ENCODE measurements at regions not wholly inside any gene's neighbourhood (a gene's known extent, or its start where the extent isn't known, plus 50 kb on each side); places are given as distances from the start of the nearest gene placed in this dataset.

DNA sequence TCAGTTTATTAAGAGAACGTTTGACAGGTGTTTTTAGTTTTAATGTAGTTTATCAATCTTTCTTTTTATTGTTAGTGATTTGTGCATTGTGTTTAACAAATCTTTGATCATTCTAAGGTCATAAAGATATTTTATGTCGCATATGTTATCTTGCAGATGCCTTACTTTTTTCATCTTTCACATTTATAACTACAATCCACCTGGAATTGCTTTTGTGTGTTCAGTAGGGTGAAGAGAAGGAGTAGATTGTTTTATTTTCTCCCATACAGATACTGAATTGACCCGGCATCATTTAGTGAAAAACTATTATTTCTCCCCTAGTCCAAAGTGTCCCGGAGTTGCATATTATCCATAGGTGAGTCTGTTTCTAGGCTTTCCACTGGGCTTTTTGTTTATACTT lies 179.4 kb upstream of the RGMB start:
- Histone ChIP-seq H3K4me3 (ENCODE audit: low read depth, low read length) (no peak overlapping the region), H3K27me3 (ENCODE audit: control insufficient read depth, insufficient read depth, low read length) (no peaks in the 10 kb centered on the region), H3K9ac (ENCODE audit: low read length) (no peak overlapping the region), H3K4me1 (ENCODE audit: control insufficient read depth, insufficient read depth, low read length) (no peaks in the 10 kb centered on the region), H3K9me3 (ENCODE audit: control insufficient read depth, insufficient read depth, low read depth, low read length) (peaks cover 8% of the 10 kb centered on the region), H3K36me3 (ENCODE audit: control insufficient read depth, insufficient read depth, low read length) (no peaks in the 10 kb centered on the region), H3K27ac (ENCODE audit: low read depth, low read length) (no peak overlapping the region)

DNA sequence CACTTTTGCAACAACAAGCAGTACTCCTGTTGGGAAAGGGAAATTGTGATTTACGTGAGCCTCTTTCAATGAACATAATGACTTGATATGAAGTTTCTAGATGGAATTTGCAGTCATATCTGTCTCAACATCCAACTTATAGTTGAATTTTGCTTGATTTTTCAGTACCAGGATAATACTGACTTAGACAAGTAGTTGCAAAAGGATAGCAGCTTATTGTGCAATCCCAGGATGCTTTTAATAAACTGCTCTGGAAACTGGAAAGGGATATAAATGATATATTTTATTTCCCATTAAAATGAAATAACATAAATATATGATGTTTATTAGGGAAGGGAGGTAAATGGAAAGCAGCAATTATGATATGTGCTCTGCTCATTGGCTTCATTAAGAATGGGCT lies 174.4 kb upstream of the RGMB start:
- no peaks in the 10 kb centered on the region for H3K4me1 ChIP-seq (ENCODE audit: control insufficient read depth, insufficient read depth, low read length)
- H3K9ac ChIP-seq (ENCODE audit: low read length) = no peak overlapping the region
- H3K27me3 ChIP-seq (ENCODE audit: control insufficient read depth, insufficient read depth, low read length) = no peaks in the 10 kb centered on the region
- H3K36me3 ChIP-seq (ENCODE audit: control insufficient read depth, insufficient read depth, low read length) = no peaks in the 10 kb centered on the region
- H3K9me3 ChIP-seq (ENCODE audit: control insufficient read depth, insufficient read depth, low read depth, low read length) = peaks cover 29% of the 10 kb centered on the region
- no peak overlapping the region for H3K27ac ChIP-seq (ENCODE audit: low read depth, low read length)
- H3K4me3 ChIP-seq (ENCODE audit: low read depth, low read length) = no peak overlapping the region

DNA sequence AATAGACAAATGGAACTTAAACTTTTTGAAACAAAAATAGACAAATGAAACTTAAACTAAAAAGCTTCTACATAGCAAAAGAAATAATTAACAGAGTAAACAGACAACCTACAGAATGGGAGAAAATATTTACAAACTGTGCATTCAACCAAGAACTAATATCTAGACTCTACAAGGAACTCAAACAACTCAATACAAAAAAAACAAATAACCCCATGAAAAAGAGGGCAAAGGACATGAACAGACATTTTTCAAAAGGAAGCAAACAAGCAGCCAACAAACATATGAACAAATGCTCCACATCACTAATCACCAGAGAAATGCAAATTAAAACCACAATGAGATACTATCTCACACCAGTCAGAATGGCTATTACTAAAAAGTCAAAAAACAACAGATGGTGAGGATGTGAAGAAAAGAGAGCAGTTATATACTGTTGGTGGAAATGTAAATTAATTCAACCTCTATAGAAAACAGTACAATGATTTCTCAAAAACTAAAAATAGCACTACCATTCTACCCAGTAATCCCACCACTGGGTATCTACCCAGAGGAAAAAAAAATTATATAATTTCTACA lies 170.8 kb upstream of the RGMB start:
- Histone ChIP-seq H3K27me3 (ENCODE audit: control insufficient read depth, insufficient read depth, low read length) (no peaks in the 10 kb centered on the region), H3K36me3 (ENCODE audit: control insufficient read depth, insufficient read depth, low read length) (no peaks in the 10 kb centered on the region), H3K9me3 (ENCODE audit: control insufficient read depth, insufficient read depth, low read depth, low read length) (peaks cover 29% of the 10 kb centered on the region), H3K4me1 (ENCODE audit: control insufficient read depth, insufficient read depth, low read length) (no peaks in the 10 kb centered on the region), H3K27ac (ENCODE audit: low read depth, low read length) (no peak overlapping the region), H3K9ac (ENCODE audit: low read length) (no peak overlapping the region), H3K4me3 (ENCODE audit: low read depth, low read length) (no peak overlapping the region)

DNA sequence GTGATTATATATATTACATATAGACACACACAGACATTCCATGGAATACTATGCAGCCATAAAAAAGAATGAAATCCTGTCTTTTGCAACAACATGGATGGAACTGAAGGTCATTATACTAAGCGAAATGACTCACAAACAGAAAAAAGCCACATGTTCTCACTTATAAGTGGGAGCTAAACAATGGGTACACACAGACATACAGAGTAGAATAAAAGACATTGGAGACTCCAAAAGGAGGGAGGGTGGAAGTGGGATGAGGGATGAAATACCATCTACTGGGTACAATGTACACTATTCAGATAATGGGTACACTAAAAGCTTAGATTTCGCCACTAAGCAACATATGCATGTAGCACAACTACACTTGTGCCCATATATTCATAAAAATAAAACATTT lies 170.0 kb upstream of the RGMB start:
- Histone ChIP-seq H3K27ac (ENCODE audit: low read depth, low read length) (no peak overlapping the region), H3K4me1 (ENCODE audit: control insufficient read depth, insufficient read depth, low read length) (no peaks in the 10 kb centered on the region), H3K9ac (ENCODE audit: low read length) (no peak overlapping the region), H3K27me3 (ENCODE audit: control insufficient read depth, insufficient read depth, low read length) (no peaks in the 10 kb centered on the region), H3K4me3 (ENCODE audit: low read depth, low read length) (no peak overlapping the region), H3K9me3 (ENCODE audit: control insufficient read depth, insufficient read depth, low read depth, low read length) (peaks cover 29% of the 10 kb centered on the region), H3K36me3 (ENCODE audit: control insufficient read depth, insufficient read depth, low read length) (no peaks in the 10 kb centered on the region)

DNA sequence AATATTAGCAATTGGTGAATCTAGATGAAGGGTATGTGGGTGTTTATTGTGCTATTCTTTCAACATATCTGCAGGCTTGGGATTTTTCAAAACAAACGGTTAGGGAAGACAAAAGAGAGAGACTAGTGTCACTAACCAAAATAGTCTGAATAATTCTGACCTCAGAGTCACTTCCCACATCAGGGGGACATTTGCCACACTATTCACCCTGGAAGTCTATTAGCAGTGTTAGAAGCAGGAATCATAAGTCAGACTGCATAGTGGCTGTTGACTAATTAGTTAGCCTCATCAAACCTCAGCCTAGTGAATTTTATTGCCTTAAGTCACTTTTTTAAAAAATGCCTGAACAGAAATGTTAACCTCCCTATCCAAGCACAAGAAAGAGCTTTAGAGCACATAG lies 169.2 kb upstream of the RGMB start:
- H3K9me3 ChIP-seq (ENCODE audit: control insufficient read depth, insufficient read depth, low read depth, low read length) = peaks cover 23% of the 10 kb centered on the region
- H3K4me3 ChIP-seq (ENCODE audit: low read depth, low read length) = no peak overlapping the region
- H3K27me3 ChIP-seq (ENCODE audit: control insufficient read depth, insufficient read depth, low read length) = no peaks in the 10 kb centered on the region
- H3K4me1 ChIP-seq (ENCODE audit: control insufficient read depth, insufficient read depth, low read length) = no peaks in the 10 kb centered on the region
- H3K9ac ChIP-seq (ENCODE audit: low read length) = no peak overlapping the region
- H3K36me3 ChIP-seq (ENCODE audit: control insufficient read depth, insufficient read depth, low read length) = no peaks in the 10 kb centered on the region
- H3K27ac ChIP-seq (ENCODE audit: low read depth, low read length) = no peak overlapping the region

DNA sequence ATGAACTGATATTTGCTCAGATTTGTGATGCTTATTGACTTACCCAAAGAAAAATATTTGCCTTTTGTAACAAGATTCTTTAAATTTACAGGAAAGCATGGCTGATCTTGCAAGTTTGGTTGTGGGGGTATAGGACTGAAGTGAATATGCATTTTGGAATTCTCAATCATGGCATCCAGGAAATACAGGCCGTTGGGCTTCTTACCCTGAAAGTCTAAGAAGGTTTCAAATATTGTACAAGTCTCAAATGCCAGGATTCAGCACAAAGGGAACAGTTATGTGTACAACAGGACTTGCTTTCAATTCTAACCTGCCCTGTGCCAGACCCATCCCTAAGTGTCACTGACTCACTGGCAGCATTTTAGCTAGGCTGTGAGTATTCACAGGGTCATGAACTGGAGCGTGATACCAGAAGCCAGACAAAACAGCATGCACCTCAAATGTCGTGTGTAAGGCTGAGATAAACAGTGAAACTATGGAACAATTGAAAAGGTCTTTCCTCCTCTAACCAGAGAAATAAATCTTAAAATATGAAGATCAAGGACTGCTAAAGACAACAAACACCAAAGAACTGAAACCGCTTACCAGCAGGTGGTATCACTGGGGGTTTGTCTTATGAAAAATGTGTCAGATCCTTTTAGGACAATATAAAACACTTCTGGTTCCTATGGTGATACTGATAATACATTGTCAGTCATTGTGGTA lies 168.6 kb upstream of the RGMB start:
- H3K36me3 ChIP-seq (ENCODE audit: control insufficient read depth, insufficient read depth, low read length) = no peaks in the 10 kb centered on the region

DNA sequence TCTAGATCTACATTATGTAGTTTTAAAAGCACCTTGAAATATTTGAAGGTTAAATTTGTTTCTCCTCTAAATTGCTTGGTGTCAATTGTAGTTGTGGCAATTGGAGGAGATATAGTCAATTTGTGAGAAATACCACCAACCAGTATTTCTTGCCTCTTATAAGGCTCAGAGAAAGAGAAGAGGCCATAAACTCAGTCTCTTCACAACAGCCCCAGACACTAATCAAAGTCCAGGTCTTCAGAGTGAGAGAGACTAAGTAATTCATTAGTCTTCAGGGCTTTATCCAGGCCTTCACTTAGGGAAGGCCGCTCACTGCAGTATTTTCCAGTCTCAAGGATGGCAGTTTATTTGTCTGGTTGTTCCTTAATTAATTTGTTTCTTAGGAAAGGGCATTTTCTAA lies 168.0 kb upstream of the RGMB start:
- no peak overlapping the region for H3K9ac ChIP-seq (ENCODE audit: low read length)
- peaks cover 13% of the 10 kb centered on the region for H3K9me3 ChIP-seq (ENCODE audit: control insufficient read depth, insufficient read depth, low read depth, low read length)
- no peaks in the 10 kb centered on the region for H3K36me3 ChIP-seq (ENCODE audit: control insufficient read depth, insufficient read depth, low read length)
- H3K4me1 ChIP-seq (ENCODE audit: control insufficient read depth, insufficient read depth, low read length) = no peaks in the 10 kb centered on the region
- H3K27ac ChIP-seq (ENCODE audit: low read depth, low read length) = no peak overlapping the region
- no peak overlapping the region for H3K4me3 ChIP-seq (ENCODE audit: low read depth, low read length)
- no peaks in the 10 kb centered on the region for H3K27me3 ChIP-seq (ENCODE audit: control insufficient read depth, insufficient read depth, low read length)

More for the DNA sequence above, 168.6 kb upstream of the RGMB start:
- Histone ChIP-seq H3K9ac (ENCODE audit: low read length) (no peak overlapping the region), H3K27me3 (ENCODE audit: control insufficient read depth, insufficient read depth, low read length) (no peaks in the 10 kb centered on the region), H3K4me1 (ENCODE audit: control insufficient read depth, insufficient read depth, low read length) (no peaks in the 10 kb centered on the region), H3K27ac (ENCODE audit: low read depth, low read length) (no peak overlapping the region), H3K4me3 (ENCODE audit: low read depth, low read length) (no peak overlapping the region), H3K9me3 (ENCODE audit: control insufficient read depth, insufficient read depth, low read depth, low read length) (peaks cover 17% of the 10 kb centered on the region)

DNA sequence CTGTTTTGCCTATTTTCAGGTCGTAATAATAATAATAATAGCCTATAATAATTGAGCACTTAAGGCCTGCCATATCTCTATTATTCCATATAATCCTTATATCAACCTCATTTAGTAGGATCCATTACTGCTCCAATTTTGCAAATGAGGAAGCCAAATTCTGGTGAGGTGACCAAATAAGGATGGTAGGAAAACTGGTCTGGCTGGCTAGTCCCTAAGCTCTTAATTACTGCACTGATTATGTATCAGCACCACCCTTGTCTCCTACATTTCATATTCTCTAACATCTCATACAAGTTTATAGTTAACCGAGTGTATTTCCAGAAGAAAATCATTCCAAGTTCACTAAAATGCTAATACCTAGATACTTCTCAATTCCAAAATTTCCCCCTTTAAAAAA lies 166.5 kb upstream of the RGMB start:
- H3K4me1 ChIP-seq (ENCODE audit: control insufficient read depth, insufficient read depth, low read length) = no peaks in the 10 kb centered on the region
- no peaks in the 10 kb centered on the region for H3K9me3 ChIP-seq (ENCODE audit: control insufficient read depth, insufficient read depth, low read depth, low read length)
- no peaks in the 10 kb centered on the region for H3K36me3 ChIP-seq (ENCODE audit: control insufficient read depth, insufficient read depth, low read length)
- H3K27me3 ChIP-seq (ENCODE audit: control insufficient read depth, insufficient read depth, low read length) = no peaks in the 10 kb centered on the region
- H3K27ac ChIP-seq (ENCODE audit: low read depth, low read length) = no peak overlapping the region
- H3K4me3 ChIP-seq (ENCODE audit: low read depth, low read length) = no peak overlapping the region
- no peak overlapping the region for H3K9ac ChIP-seq (ENCODE audit: low read length)

DNA sequence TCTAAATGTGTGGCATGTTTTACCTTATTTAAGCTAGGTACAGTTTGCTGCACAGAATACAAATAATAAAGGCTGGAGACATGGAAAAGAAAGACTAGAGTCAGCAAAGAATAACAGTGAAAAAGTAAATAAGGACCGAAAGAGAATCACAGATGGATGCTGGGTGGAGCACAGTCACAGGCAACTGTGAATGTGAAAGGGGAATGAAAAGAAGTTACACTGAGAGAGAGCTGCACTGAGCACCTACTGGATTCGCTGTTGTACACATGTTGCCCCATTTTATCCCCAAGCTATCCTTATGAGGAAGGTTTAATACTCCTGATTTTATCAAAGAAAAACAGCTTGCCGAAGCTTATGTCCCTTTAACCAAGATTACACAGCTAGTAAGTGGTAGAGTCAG lies 165.4 kb upstream of the RGMB start:
- Histone ChIP-seq H3K27me3 (ENCODE audit: control insufficient read depth, insufficient read depth, low read length) (no peaks in the 10 kb centered on the region), H3K27ac (ENCODE audit: low read depth, low read length) (no peak overlapping the region), H3K9me3 (ENCODE audit: control insufficient read depth, insufficient read depth, low read depth, low read length) (no peaks in the 10 kb centered on the region), H3K4me1 (ENCODE audit: control insufficient read depth, insufficient read depth, low read length) (no peaks in the 10 kb centered on the region), H3K36me3 (ENCODE audit: control insufficient read depth, insufficient read depth, low read length) (no peaks in the 10 kb centered on the region), H3K4me3 (ENCODE audit: low read depth, low read length) (no peak overlapping the region), H3K9ac (ENCODE audit: low read length) (no peak overlapping the region)

DNA sequence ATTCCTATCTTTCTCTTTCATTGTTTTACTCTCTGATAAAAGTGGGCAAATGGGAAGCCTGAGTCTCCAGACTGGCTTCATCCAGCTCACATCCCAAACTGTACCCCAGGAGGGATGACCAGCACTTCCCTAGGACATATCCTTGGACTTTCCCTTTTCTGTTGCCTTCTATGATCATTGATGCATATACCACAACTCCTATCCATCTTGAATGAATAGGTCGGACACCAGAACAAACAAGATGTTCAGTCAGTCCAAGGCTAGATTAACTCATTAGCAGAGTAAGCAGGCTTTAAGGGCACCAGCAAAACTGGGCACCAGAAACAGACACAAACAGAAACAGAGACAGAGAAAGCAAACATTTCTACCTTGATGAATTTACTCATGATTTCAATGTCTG lies 159.1 kb upstream of the RGMB start:
- Histone ChIP-seq H3K9ac (ENCODE audit: low read length) (no peak overlapping the region), H3K4me3 (ENCODE audit: low read depth, low read length) (no peak overlapping the region), H3K36me3 (ENCODE audit: control insufficient read depth, insufficient read depth, low read length) (no peaks in the 10 kb centered on the region), H3K9me3 (ENCODE audit: control insufficient read depth, insufficient read depth, low read depth, low read length) (no peaks in the 10 kb centered on the region), H3K4me1 (ENCODE audit: control insufficient read depth, insufficient read depth, low read length) (no peaks in the 10 kb centered on the region), H3K27me3 (ENCODE audit: control insufficient read depth, insufficient read depth, low read length) (no peaks in the 10 kb centered on the region), H3K27ac (ENCODE audit: low read depth, low read length) (no peak overlapping the region)

DNA sequence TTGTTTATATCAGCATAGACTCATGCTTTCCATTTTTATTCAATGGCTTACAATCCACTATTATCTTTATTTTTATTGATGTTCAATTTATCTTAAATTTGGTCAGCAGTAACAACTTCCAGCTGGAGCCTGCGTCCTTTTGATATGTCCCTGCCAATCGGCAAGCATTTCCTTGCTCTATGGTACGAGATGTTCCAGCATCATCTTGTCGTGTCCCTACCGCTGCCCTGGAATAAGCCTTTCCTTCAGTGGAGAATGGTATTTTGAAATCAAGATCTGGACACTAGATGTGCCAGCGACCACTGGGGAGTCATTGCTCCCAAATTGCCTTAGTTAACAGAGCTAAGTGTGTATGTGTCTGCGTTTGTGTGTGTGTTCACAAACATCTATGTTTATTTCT lies 151.6 kb upstream of the RGMB start:
- H3K27me3 ChIP-seq (ENCODE audit: control insufficient read depth, insufficient read depth, low read length) = no peaks in the 10 kb centered on the region
- no peak overlapping the region for H3K27ac ChIP-seq (ENCODE audit: low read depth, low read length)
- no peaks in the 10 kb centered on the region for H3K9me3 ChIP-seq (ENCODE audit: control insufficient read depth, insufficient read depth, low read depth, low read length)
- no peaks in the 10 kb centered on the region for H3K36me3 ChIP-seq (ENCODE audit: control insufficient read depth, insufficient read depth, low read length)
- no peak overlapping the region for H3K9ac ChIP-seq (ENCODE audit: low read length)
- H3K4me1 ChIP-seq (ENCODE audit: control insufficient read depth, insufficient read depth, low read length) = no peaks in the 10 kb centered on the region
- H3K4me3 ChIP-seq (ENCODE audit: low read depth, low read length) = no peak overlapping the region

Data from HUES6 (cell line).